ENCODE measurements at regions not wholly inside any gene's neighbourhood (a gene's known extent, or its start where the extent isn't known, plus 50 kb on each side); places are given as distances from the start of the nearest gene placed in this dataset.

DNA sequence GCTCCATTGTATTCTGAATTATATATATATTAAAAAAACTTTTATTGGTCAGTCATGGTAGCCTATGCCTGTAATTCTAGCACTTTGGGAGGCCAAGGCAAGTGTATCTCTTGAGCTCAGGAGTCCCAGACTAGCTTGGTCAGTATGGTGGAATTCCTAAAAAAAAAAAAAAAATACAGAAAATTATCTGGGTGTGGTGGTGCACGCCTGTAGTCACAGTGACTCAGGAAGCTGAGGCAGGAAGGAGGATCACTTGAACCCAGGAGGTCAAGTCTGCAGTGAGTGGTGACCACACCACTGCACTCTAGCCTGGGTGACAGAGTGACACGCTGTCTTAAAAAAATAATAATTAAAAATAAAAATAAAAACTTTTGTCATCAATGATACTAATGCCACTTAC, 133.2 kb downstream of the FAT3 start:
- TF ChIP-seq EZH2 (IDR thresholded peaks at IDR 0.05; ENCODE audit: borderline replicate concordance, low read depth, low read length, severe bottlenecking), result no peak
- TF ChIP-seq, protein P1, sequence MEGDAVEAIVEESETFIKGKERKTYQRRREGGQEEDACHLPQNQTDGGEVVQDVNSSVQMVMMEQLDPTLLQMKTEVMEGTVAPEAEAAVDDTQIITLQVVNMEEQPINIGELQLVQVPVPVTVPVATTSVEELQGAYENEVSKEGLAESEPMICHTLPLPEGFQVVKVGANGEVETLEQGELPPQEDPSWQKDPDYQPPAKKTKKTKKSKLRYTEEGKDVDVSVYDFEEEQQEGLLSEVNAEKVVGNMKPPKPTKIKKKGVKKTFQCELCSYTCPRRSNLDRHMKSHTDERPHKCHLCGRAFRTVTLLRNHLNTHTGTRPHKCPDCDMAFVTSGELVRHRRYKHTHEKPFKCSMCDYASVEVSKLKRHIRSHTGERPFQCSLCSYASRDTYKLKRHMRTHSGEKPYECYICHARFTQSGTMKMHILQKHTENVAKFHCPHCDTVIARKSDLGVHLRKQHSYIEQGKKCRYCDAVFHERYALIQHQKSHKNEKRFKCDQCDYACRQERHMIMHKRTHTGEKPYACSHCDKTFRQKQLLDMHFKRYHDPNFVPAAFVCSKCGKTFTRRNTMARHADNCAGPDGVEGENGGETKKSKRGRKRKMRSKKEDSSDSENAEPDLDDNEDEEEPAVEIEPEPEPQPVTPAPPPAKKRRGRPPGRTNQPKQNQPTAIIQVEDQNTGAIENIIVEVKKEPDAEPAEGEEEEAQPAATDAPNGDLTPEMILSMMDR (IDR thresholded peaks at IDR 0.05; ENCODE audit: borderline replicate concordance, extremely low read depth, low read length, poor library complexity, severe bottlenecking), result no peak
